PC-9 (cell line): ENCODE measurements at regions not wholly inside any gene's neighbourhood (a gene's known extent, or its start where the extent isn't known, plus 50 kb on each side); places are given as distances from the start of the nearest gene placed in this dataset.

Source experiments
- BruUV-seq: library from RNA; stranded (reverse); fragments of 400-500 nt; replicated peaks from 2 replicates; lab custom pipeline; 2021; lab: Mats Ljungman, UMichigan
- CTCF ChIA-PET: fragments of 300-600 bp; sonication (Branson Sonifier 250); formaldehyde crosslinking; loops from one replicate; lab custom pipeline; 2022; ENCODE audit warnings: antibody characterized with exemption; lab: Charles Lee
- POLR2A ChIA-PET: fragments of 300-600 bp; sonication (Branson Sonifier 250); formaldehyde crosslinking; loops from one replicate; lab custom pipeline; 2022; ENCODE audit warnings: antibody characterized with exemption; ENCODE audit not compliant: unreplicated experiment; lab: Charles Lee
- DNase-seq, 2 experiments: peaks; one replicate each; pipeline versions ENCODE4 v3.0.0 to v3.0.0-alpha.2; 2015 to 2022; ENCODE audit warnings: mixed read lengths in 1 of 2
- H2AFZ ChIP-seq: fragments of 200-600 bp; sonication (generic); 2 replicates; pipeline ENCODE4 v1.8.1; 2017; ENCODE audit warnings: antibody characterized with exemption
- H3F3A ChIP-seq: fragments of 200-600 bp; sonication (generic); 2 replicates; pipeline ENCODE4 v1.8.1; 2017; ENCODE audit warnings: antibody characterized with exemption, mild to moderate bottlenecking, low read depth; ENCODE audit not compliant: insufficient read depth
- H3K27ac ChIP-seq: fragments of 200-600 bp; sonication (generic); 2 replicates; pipeline ENCODE4 v1.6.1; 2016; ENCODE audit warnings: mixed run types
- H3K27me3 ChIP-seq: fragments of 200-600 bp; sonication (generic); 2 replicates; pipeline ENCODE4 v1.6.1; 2016; ENCODE audit warnings: low read depth, mixed run types; ENCODE audit not compliant: insufficient read depth
- H3K36me3 ChIP-seq: fragments of 200-600 bp; sonication (generic); 2 replicates; pipeline ENCODE4 v1.6.1; 2016; ENCODE audit warnings: low read depth, mixed run types
- H3K4me1 ChIP-seq: fragments of 200-600 bp; sonication (generic); replicated peaks from 2 replicates; pipeline ENCODE4 v1.6.1; 2016; ENCODE audit warnings: mixed run types; ENCODE audit not compliant: insufficient read depth
- H3K4me2 ChIP-seq: fragments of 200-600 bp; sonication (generic); 2 replicates; pipeline ENCODE4 v1.6.1; 2017; ENCODE audit warnings: mixed run types
- H3K4me3 ChIP-seq: fragments of 200-600 bp; sonication (generic); 2 replicates; pipeline ENCODE4 v1.6.1; 2016; ENCODE audit warnings: mixed run types
- H3K79me2 ChIP-seq: fragments of 200-600 bp; sonication (generic); 2 replicates; pipeline ENCODE4 v1.6.1; 2017; ENCODE audit warnings: low read depth, mixed run types
- H3K9me2 ChIP-seq: fragments of 200-600 bp; sonication (generic); 2 replicates; pipeline ENCODE4 v1.8.1; 2017; ENCODE audit warnings: mild to moderate bottlenecking; ENCODE audit not compliant: insufficient read depth
- H3K9me3 ChIP-seq: fragments of 200-600 bp; sonication (generic); 2 replicates; pipeline ENCODE4 v1.8.1; 2016; ENCODE audit warnings: low read depth; ENCODE audit not compliant: insufficient read depth
- H4K20me1 ChIP-seq: fragments of 200-600 bp; sonication (generic); 2 replicates; pipeline ENCODE4 v1.8.1; 2017; ENCODE audit not compliant: insufficient read depth
- EZH2 ChIP-seq: fragments of 200-600 bp; sonication (generic); IDR thresholded peaks from 2 replicates; pipeline ENCODE4 v1.8.0; 2017; ENCODE audit warnings: antibody characterized with exemption, low read depth
- intact Hi-C: fragments of 100-400 bp; cut with micrococcal nuclease; formaldehyde crosslinking; loops from one replicate; pipeline ENCODE4 v1.10.0; 2022; ENCODE audit not compliant: unreplicated experiment
- TF ChIP-seq, protein P1 (sequence below): fragments of 200-600 bp; sonication (generic); conservative IDR thresholded peaks from 2 replicates; pipeline ENCODE4 v1.6.1; 2017; ENCODE audit warnings: mixed run types, antibody characterized with exemption, mild to moderate bottlenecking, moderate library complexity

DNA sequence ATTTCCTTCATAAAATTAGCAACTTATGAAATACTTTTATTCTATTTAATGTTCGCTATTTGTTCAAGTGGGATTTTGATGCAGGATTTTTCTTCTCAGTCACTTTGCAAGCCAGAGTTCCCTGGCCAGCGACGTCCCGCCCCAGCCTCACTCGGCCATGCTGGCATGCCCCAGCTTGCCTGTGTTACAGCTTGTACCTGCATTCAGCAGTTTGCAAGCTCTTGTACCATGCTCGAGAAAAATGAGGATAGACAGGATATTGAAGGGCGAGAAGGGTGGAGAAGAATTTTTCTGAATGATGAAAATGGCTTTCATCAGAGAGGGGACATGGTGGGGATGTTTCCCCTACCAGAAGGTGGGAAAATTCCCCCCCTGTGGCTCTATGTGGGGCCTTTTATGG is 2180.2 kb upstream of the PCDH20 start:
- ChIA-PET CTCF (no interaction called here), POLR2A (no interaction called here)
- Histone ChIP-seq H3K4me2 (no peak overlapping the region), H3K4me3 (no peak overlapping the region), H3K9me2 (no peaks in the 10 kb centered on the region; the same call in 1 of the 2 replicates), H3K36me3 (no peaks in the 10 kb centered on the region), H3K4me1 (no peaks in the 10 kb centered on the region), H4K20me1 (no peaks in the 10 kb centered on the region), H3K27ac (no peak overlapping the region), H3K27me3 (no peaks in the 10 kb centered on the region), H3K9me3 (no peaks in the 10 kb centered on the region), H3F3A (no peaks in the 10 kb centered on the region), H3K79me2 (no peaks in the 10 kb centered on the region), H2AFZ (no peak overlapping the region)
- TF ChIP-seq EZH2 = no peak
- TF ChIP-seq, protein P1, sequence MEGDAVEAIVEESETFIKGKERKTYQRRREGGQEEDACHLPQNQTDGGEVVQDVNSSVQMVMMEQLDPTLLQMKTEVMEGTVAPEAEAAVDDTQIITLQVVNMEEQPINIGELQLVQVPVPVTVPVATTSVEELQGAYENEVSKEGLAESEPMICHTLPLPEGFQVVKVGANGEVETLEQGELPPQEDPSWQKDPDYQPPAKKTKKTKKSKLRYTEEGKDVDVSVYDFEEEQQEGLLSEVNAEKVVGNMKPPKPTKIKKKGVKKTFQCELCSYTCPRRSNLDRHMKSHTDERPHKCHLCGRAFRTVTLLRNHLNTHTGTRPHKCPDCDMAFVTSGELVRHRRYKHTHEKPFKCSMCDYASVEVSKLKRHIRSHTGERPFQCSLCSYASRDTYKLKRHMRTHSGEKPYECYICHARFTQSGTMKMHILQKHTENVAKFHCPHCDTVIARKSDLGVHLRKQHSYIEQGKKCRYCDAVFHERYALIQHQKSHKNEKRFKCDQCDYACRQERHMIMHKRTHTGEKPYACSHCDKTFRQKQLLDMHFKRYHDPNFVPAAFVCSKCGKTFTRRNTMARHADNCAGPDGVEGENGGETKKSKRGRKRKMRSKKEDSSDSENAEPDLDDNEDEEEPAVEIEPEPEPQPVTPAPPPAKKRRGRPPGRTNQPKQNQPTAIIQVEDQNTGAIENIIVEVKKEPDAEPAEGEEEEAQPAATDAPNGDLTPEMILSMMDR = no peak
- DNase-seq = no peak
- intact Hi-C loops = no loop called here
- no TSS peak for BruUV-seq

DNA sequence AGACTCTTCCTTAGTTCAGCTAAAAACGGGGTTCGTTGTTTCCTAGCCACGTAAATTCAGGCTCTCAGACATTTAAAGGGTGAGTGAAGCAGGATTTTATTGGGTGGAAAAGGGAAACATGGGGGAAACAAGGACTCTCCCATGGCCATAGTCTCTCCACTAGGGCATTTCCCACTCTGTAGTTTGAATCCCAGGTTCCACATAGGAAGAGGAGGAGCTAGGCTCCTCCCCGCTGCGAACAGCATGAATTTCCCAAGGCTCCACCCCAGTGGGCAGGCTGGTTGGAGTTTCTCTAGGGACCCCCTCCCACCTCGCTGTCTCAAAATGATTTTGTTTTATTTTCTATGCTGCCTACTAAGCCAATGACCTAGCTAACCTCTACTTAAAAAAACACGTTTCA is 2170.8 kb upstream of the PCDH20 start:
- POLR2A ChIA-PET = no interaction called here
- CTCF ChIA-PET = no interaction called here
- H3K9me3 ChIP-seq = no peaks in the 10 kb centered on the region
- H3K9me2 ChIP-seq = peaks cover 6% of the 10 kb centered on the region; the same call in 1 of the 2 replicates
- no peaks in the 10 kb centered on the region for H3F3A ChIP-seq
- no peak overlapping the region for H3K4me2 ChIP-seq
- no TSS peak for BruUV-seq
- no peaks in the 10 kb centered on the region for H4K20me1 ChIP-seq
- intact Hi-C loops = no loop called here
- no peaks in the 10 kb centered on the region for H3K27me3 ChIP-seq
- no peak overlapping the region for H2AFZ ChIP-seq
- no peak overlapping the region for H3K4me3 ChIP-seq
- TF ChIP-seq, protein P1 = no peak
- no peak for TF ChIP-seq EZH2
- DNase-seq = no peak
- no peak overlapping the region for H3K27ac ChIP-seq
- H3K4me1 ChIP-seq = no peaks in the 10 kb centered on the region
- no peaks in the 10 kb centered on the region for H3K36me3 ChIP-seq
- no peaks in the 10 kb centered on the region for H3K79me2 ChIP-seq

DNA sequence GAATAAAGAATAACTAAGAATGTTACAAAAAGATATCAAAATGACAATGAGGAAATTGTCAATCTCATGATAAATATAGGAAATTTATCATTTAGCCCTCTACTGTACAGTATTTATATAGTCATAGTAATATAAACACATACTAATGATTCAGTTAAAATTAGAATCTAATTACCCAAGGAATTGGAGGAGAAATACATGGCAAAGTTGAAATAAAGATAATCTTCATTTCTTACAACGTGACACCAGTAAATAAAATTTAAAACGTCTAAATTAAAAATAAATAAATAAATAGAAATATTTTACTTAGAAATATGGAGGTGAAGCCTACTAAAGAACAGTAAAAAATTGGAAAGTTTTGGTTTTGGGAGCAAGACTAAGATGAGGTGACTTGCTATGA is 2163.1 kb upstream of the PCDH20 start:
- no peak overlapping the region for H2AFZ ChIP-seq
- H3F3A ChIP-seq = no peaks in the 10 kb centered on the region
- H3K36me3 ChIP-seq = no peaks in the 10 kb centered on the region
- H4K20me1 ChIP-seq = no peaks in the 10 kb centered on the region
- H3K27ac ChIP-seq = no peak overlapping the region
- peaks cover 4% of the 10 kb centered on the region; the same call in 1 of the 2 replicates for H3K9me3 ChIP-seq
- no peak overlapping the region for H3K4me3 ChIP-seq
- no TSS peak for BruUV-seq
- no peaks in the 10 kb centered on the region for H3K79me2 ChIP-seq
- ChIA-PET POLR2A (no interaction called here), CTCF (no interaction called here)
- H3K9me2 ChIP-seq = peaks cover 6% of the 10 kb centered on the region; the same call in 1 of the 2 replicates
- H3K4me1 ChIP-seq = no peaks in the 10 kb centered on the region
- no peak for DNase-seq
- H3K27me3 ChIP-seq = no peaks in the 10 kb centered on the region
- no peak overlapping the region for H3K4me2 ChIP-seq
- TF ChIP-seq EZH2 = no peak
- TF ChIP-seq, protein P1 = no peak
- intact Hi-C loops = no loop called here
